NT2/D1 (cell line): ENCODE measurements at regions not wholly inside any gene's neighbourhood (a gene's known extent, or its start where the extent isn't known, plus 50 kb on each side); places are given as distances from the start of the nearest gene placed in this dataset.

Experiments
- DNase-seq: peaks from one replicate; pipeline ENCODE4 v3.0.0-alpha.2; 2011; ENCODE audit warnings: low read depth, low spot score
- H3K27me3 ChIP-seq: 2 replicates; pipeline ENCODE4 v1.6.0; 2011; ENCODE audit warnings: mild to moderate bottlenecking; ENCODE audit not compliant: insufficient read length, insufficient read depth
- H3K36me3 ChIP-seq: 2 replicates; pipeline ENCODE4 v1.6.1; 2011; ENCODE audit warnings: mild to moderate bottlenecking, low read length, mixed read lengths; ENCODE audit not compliant: insufficient read depth, insufficient read length
- H3K4me1 ChIP-seq: 2 replicates; pipeline ENCODE4 v1.5.1; 2011; ENCODE audit not compliant: insufficient read depth, insufficient read length
- H3K4me3 ChIP-seq: 2 replicates; pipeline ENCODE4 v1.5.1; 2011; ENCODE audit warnings: low read depth; ENCODE audit not compliant: insufficient read length
- H3K9ac ChIP-seq: 2 replicates; pipeline ENCODE4 v1.6.0; 2011; ENCODE audit warnings: low read depth; ENCODE audit not compliant: insufficient read length
- H3K9me3 ChIP-seq: 2 replicates; pipeline ENCODE4 v1.5.1; 2011; ENCODE audit warnings: mild to moderate bottlenecking, low read length; ENCODE audit not compliant: insufficient read depth
- SUZ12 ChIP-seq: IDR thresholded peaks from 2 replicates; pipeline ENCODE4 v1.6.1; 2011; ENCODE audit not compliant: insufficient read length, insufficient read depth; ENCODE audit errors: extremely low read depth
- YY1 ChIP-seq: IDR thresholded peaks from 2 replicates; pipeline ENCODE4 v1.6.1; 2011; ENCODE audit not compliant: insufficient read length, insufficient read depth
- ZNF274 ChIP-seq: IDR thresholded peaks from 2 replicates; pipeline ENCODE4 v1.6.1; 2011; ENCODE audit warnings: mild to moderate bottlenecking, low read depth, low read length

- TF ChIP-seq ZNF274 (no peak), YY1 (no peak), SUZ12 (no peak)
- Histone ChIP-seq H3K4me1 (no peaks in the 10 kb centered on the region), H3K9me3 (no peaks in the 10 kb centered on the region; the same call in 1 of the 2 replicates), H3K27me3 (no peaks in the 10 kb centered on the region), H3K4me3 (no peak overlapping the region), H3K36me3 (no peaks in the 10 kb centered on the region), H3K9ac (no peak overlapping the region)
- DNase-seq, result no peak
These were observed 128.9 kb upstream of the ERCC4 start for GRCh38 chr16:13791095-13791494.

DNA sequence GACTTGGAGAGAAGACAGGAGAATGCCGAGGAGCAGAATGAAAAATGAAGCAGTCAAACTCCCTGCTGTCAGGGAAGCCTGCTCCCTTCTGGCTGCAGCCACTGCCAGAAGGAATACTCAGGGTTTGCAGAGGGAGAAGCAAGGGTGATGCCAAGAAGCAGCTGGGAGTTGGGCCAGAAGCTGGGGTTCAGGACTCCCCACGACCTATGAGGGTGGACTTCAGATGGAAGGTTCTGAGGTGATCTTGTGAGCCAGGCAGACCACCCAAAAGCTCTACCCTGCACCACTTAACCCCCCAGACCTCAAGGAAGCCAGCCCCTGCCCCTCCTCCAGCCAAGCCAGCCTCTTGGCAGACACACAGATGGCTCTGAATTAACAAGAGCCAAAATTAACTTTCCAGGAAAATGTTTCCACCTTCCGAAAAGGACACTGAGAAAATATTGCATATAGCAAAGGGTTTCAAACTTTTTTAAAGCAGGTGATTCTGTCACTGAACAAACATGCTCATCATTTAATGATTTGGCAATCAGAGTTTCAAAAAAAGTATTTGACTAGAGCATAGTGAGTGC lies 126.0 kb upstream of the ERCC4 start:
- TF ChIP-seq YY1 (no peak), SUZ12 (no peak), ZNF274 (no peak)
- H3K9ac ChIP-seq, result no peak overlapping the region
- H3K27me3 ChIP-seq, result no peaks in the 10 kb centered on the region
- H3K4me3 ChIP-seq, result no peak overlapping the region
- DNase-seq, result no peak
- H3K36me3 ChIP-seq, result no peaks in the 10 kb centered on the region
- no peaks in the 10 kb centered on the region; the same call in 1 of the 2 replicates for H3K9me3 ChIP-seq
- no peaks in the 10 kb centered on the region for H3K4me1 ChIP-seq

DNA sequence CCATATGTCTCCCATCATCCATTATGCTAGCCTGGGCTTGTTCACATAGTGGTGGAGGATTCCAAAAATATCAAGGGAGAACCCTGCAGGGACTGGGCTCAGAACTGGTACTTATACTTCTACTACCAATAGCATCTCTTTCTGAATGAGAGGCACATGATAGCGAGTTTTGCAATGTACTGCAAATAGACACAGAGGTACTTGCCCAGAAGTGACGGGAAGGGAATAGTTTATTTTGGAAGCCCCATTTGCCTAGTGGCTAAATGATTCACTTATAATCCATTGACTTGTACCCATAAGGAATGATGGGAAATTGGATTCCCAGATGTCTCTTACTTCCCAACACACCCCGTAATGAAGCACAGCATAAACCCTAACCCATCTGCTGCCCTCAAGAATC lies 124.8 kb upstream of the ERCC4 start:
- no peaks in the 10 kb centered on the region for H3K36me3 ChIP-seq
- no peak for TF ChIP-seq YY1
- TF ChIP-seq ZNF274, result no peak
- no peak for TF ChIP-seq SUZ12
- no peaks in the 10 kb centered on the region for H3K27me3 ChIP-seq
- H3K4me3 ChIP-seq, result no peak overlapping the region
- H3K4me1 ChIP-seq, result no peaks in the 10 kb centered on the region
- H3K9me3 ChIP-seq, result no peaks in the 10 kb centered on the region; the same call in 1 of the 2 replicates
- no peak overlapping the region for H3K9ac ChIP-seq
- DNase-seq, result no peak

DNA sequence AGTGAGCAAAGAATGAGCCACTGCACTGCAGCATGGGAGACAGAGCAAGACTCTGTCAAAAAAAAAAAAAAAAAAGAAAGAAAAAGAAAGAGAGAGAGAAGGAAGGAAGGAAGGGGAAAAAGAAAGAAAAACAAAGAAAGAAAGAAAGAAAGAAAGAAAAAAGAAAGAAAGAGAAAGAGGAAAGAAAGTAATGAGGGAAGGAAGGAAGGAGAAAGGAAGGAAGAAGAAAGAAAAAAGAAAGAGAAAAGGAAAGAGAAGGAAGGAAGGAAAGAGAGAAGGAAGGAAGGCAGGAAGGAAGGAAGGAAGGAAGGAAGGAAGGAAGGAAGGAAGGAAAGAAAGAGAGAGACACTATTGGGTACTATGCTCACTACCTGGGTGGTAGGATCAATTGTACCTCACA lies 122.2 kb upstream of the ERCC4 start:
- no peaks in the 10 kb centered on the region for H3K36me3 ChIP-seq
- H3K9ac ChIP-seq, result no peak overlapping the region
- DNase-seq, result no peak
- TF ChIP-seq YY1 (no peak), ZNF274 (no peak), SUZ12 (no peak)
- H3K9me3 ChIP-seq, result no peaks in the 10 kb centered on the region
- H3K27me3 ChIP-seq, result no peaks in the 10 kb centered on the region
- no peak overlapping the region for H3K4me3 ChIP-seq
- no peaks in the 10 kb centered on the region for H3K4me1 ChIP-seq

DNA sequence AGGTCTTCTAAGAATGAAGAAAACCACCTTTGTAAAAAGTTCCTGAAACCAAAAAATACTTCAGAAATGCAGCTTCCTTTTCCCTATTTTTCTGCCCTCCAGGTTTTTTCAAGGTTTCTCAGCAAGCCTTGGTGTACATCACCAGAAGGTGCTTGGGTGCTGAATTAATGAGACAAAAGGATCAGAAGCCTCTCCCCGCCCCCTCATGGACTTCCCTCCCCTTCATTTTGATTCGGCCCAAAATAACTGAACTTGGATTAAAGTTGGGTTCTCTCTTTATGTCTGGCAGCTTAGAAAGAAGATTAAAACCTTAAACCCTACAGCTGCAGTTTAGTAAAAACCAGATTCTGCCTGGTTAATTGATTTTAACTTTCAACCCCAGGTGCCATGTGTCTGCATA lies 121.7 kb upstream of the ERCC4 start:
- no peak overlapping the region for H3K9ac ChIP-seq
- no peaks in the 10 kb centered on the region for H3K9me3 ChIP-seq
- TF ChIP-seq ZNF274 (no peak), SUZ12 (no peak), YY1 (no peak)
- H3K27me3 ChIP-seq, result no peaks in the 10 kb centered on the region
- no peak overlapping the region for H3K4me3 ChIP-seq
- DNase-seq, result no peak
- H3K36me3 ChIP-seq, result no peaks in the 10 kb centered on the region
- no peaks in the 10 kb centered on the region for H3K4me1 ChIP-seq

DNA sequence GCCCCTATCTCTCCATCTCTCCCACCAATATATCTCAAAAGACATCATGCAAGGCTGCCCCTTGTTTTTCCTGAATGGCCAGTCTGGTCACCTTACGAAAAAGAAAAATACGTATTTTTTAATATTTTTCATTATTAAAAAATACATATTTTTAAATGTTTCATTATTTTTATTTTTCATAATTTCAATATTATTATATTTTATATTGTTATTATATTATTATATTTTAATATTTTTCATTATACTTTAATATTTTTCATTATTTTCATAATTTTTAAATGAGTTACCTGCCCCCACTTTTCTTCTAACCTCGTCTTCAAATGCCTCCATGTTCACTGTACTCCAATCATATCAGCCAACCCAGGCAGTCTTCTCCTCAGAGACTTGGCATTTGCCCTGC lies 116.0 kb upstream of the ERCC4 start:
- Histone ChIP-seq H3K9me3 (no peaks in the 10 kb centered on the region), H3K4me1 (no peaks in the 10 kb centered on the region), H3K27me3 (no peaks in the 10 kb centered on the region), H3K4me3 (no peak overlapping the region), H3K9ac (no peak overlapping the region), H3K36me3 (no peaks in the 10 kb centered on the region)
- DNase-seq, result no peak
- TF ChIP-seq YY1 (no peak), SUZ12 (no peak), ZNF274 (no peak)

- no peak overlapping the region for H3K4me3 ChIP-seq
- H3K36me3 ChIP-seq, result no peaks in the 10 kb centered on the region
- no peaks in the 10 kb centered on the region for H3K4me1 ChIP-seq
- DNase-seq, result no peak
- H3K27me3 ChIP-seq, result no peaks in the 10 kb centered on the region
- H3K9ac ChIP-seq, result no peak overlapping the region
- TF ChIP-seq SUZ12 (no peak), YY1 (no peak), ZNF274 (no peak)
- H3K9me3 ChIP-seq, result no peaks in the 10 kb centered on the region
These were observed 114.0 kb upstream of the ERCC4 start for GRCh38 chr16:13805951-13806350.
